HepG2 (cell line): ENCODE measurements at regions not wholly inside any gene's neighbourhood (a gene's known extent, or its start where the extent isn't known, plus 50 kb on each side); places are given as distances from the start of the nearest gene placed in this dataset.

Source experiments
- ATAC-seq: fragments of 200-7000 bp; cut with Tn5 transposase; 3 replicates; pipeline ENCODE4 v1.9.1; 2020; ENCODE audit warnings: mild to moderate bottlenecking, moderate library complexity
- BruUV-seq: library from RNA; stranded (reverse); fragments of 400-500 nt; replicated peaks from 2 replicates; lab custom pipeline; 2021; lab: Mats Ljungman, UMichigan
- CTCF ChIA-PET: fragments of 300-600 bp; formaldehyde crosslinking; extraction: SDS; loops from one replicate; lab custom pipeline; 2021; ENCODE audit warnings: low total read pairs, inconsistent platforms, low intra/inter-chr PET ratio; lab: Yijun Ruan, JAX
- POLR2A ChIA-PET: fragments of 350-600 bp; sonication (Branson Sonifier 250); formaldehyde crosslinking; loops from one replicate; lab custom pipeline; 2020; ENCODE audit warnings: antibody characterized with exemption, inconsistent platforms; lab: Yijun Ruan, JAX
- DNase-seq: peaks from one replicate; pipeline ENCODE4 v3.0.0-alpha.2; 2015; ENCODE audit warnings: low spot score
- FAIRE-seq: peaks from 3 replicates; lab custom pipeline; 2011; peaks lifted over from hg19 to GRCh38; lab: Jason Lieb, UNC
- H2AFZ ChIP-seq: one replicate; pipeline ENCODE4 v1.6.1; 2011; ENCODE audit warnings: low read length, inconsistent platforms
- H3K27ac ChIP-seq: fragments of 300-600 bp; 3 replicates; pipeline ENCODE4 v1.8.0; 2011; ENCODE audit warnings: mixed run types, mild to moderate bottlenecking, mixed read lengths, low read length, inconsistent platforms; ENCODE audit not compliant: insufficient read depth; ENCODE audit errors: extremely low read length
- H3K27me3 ChIP-seq, 2 experiments: fragments of 200-600 bp in 1 of 2; 2 replicates in 1 of 2; 3 replicates in 1 of 2; pipeline versions ENCODE4 v1.6.0 to v1.8.0; 2011; ENCODE audit warnings: low read length in 2 of 2, mild to moderate bottlenecking in 2 of 2, moderate library complexity in 2 of 2, inconsistent platforms in 1 of 2; ENCODE audit not compliant: insufficient read depth in 2 of 2, control insufficient read depth in 1 of 2
- H3K36me3 ChIP-seq, 2 experiments: fragments of 200-600 bp in 1 of 2; replicated peaks in 1 of 2; 2 replicates in 1 of 2; 3 replicates in 1 of 2; pipeline versions ENCODE4 v1.5.1 to v1.8.0; 2011; ENCODE audit warnings: low read length in 2 of 2, inconsistent platforms in 1 of 2; ENCODE audit not compliant: insufficient read depth in 2 of 2, control insufficient read depth in 1 of 2
- H3K4me1 ChIP-seq: 2 replicates; pipeline ENCODE4 v1.5.1; 2012; ENCODE audit warnings: low read length, inconsistent platforms; ENCODE audit not compliant: insufficient read depth
- H3K4me2 ChIP-seq: 2 replicates; pipeline ENCODE4 v1.6.0; 2011; ENCODE audit warnings: low read depth, low read length, inconsistent platforms
- H3K4me3 ChIP-seq, 3 experiments: fragments of 200-600 bp in 1 of 3; sonication (generic), shearing (Covaris generic) in 1 of 3; replicated peaks in 1 of 3; 2 replicates each; pipeline ENCODE4 v1.5.1; 2011 to 2016; ENCODE audit warnings: low read length in 3 of 3, inconsistent platforms in 2 of 3, low read depth in 2 of 3, mild to moderate bottlenecking in 2 of 3, control low read depth in 1 of 3, mixed read lengths in 1 of 3; ENCODE audit not compliant: insufficient read depth in 1 of 3
- H3K79me2 ChIP-seq: one replicate; pipeline ENCODE4 v1.6.1; 2011; ENCODE audit warnings: low read length, inconsistent platforms; ENCODE audit not compliant: insufficient read depth
- H3K9ac ChIP-seq: 2 replicates; pipeline ENCODE4 v1.6.0; 2011; ENCODE audit warnings: mild to moderate bottlenecking, low read depth, low read length, inconsistent platforms; ENCODE audit not compliant: insufficient read depth
- H3K9me3 ChIP-seq: 2 replicates; pipeline ENCODE4 v1.5.1; 2012; ENCODE audit warnings: mild to moderate bottlenecking, low read length
- H4K20me1 ChIP-seq: 2 replicates; pipeline ENCODE4 v1.6.0; 2011; ENCODE audit warnings: inconsistent platforms, mild to moderate bottlenecking, low read length, moderate library complexity; ENCODE audit not compliant: insufficient read depth
- AHR ChIP-seq: IDR thresholded peaks from 2 replicates; pipeline ENCODE4 v1.6.1; 2018; ENCODE audit warnings: missing genetic modification reagents, missing compliant biosample characterization
- AKAP8 ChIP-seq: sonication (generic); formaldehyde crosslinking; IDR thresholded peaks from 2 replicates; pipeline ENCODE4 v1.5.1; 2020; ENCODE audit warnings: mild to moderate bottlenecking, missing genetic modification reagents
- ATF7 ChIP-seq, 2 experiments: fragments of 450-650 bp in 1 of 2; sonication (generic) in 1 of 2; formaldehyde crosslinking in 1 of 2; IDR thresholded peaks; 2 replicates each; pipeline versions ENCODE4 v1.4.0 to v1.6.1; 2016 to 2020; ENCODE audit warnings: antibody characterized with exemption in 1 of 2, mild to moderate bottlenecking in 1 of 2, missing genetic modification reagents in 1 of 2
- CBX5 ChIP-seq: sonication (generic); formaldehyde crosslinking; IDR thresholded peaks from 2 replicates; pipeline ENCODE4 v1.4.0; 2020; ENCODE audit warnings: missing genetic modification reagents, borderline replicate concordance
- EHMT2 ChIP-seq: fragments of 200-600 bp; sonication (generic); IDR thresholded peaks from 2 replicates; pipeline ENCODE4 v1.7.0; 2017; ENCODE audit warnings: antibody characterized with exemption, low read depth, low read length, borderline replicate concordance
- RAD51 ChIP-seq: fragments of 450-650 bp; IDR thresholded peaks from 2 replicates; pipeline ENCODE4 v1.6.1; 2016; ENCODE audit warnings: borderline replicate concordance
- SYNCRIP ChIP-seq: fragments of 200-400 bp; formaldehyde crosslinking; IDR thresholded peaks from 2 replicates; pipeline ENCODE4 v1.6.1; 2018; ENCODE audit warnings: mild to moderate bottlenecking, low read depth, low read length; ENCODE audit not compliant: insufficient read depth
- ZKSCAN1 ChIP-seq: fragments of 150-350 bp; IDR thresholded peaks from 2 replicates; pipeline ENCODE4 v1.6.1; 2014; ENCODE audit warnings: low read length
- ZNF225 ChIP-seq: sonication (generic); formaldehyde crosslinking; IDR thresholded peaks from 2 replicates; pipeline ENCODE4 v1.4.0; 2020; ENCODE audit warnings: mild to moderate bottlenecking, missing genetic modification reagents
- ZNF253 ChIP-seq: sonication (generic); formaldehyde crosslinking; IDR thresholded peaks from 2 replicates; pipeline ENCODE4 v1.8.0; 2022; ENCODE audit warnings: mild to moderate bottlenecking, missing genetic modification reagents, borderline replicate concordance
- ZNF337 ChIP-seq: sonication (generic); formaldehyde crosslinking; IDR thresholded peaks from 2 replicates; pipeline ENCODE4 v1.5.1; 2020; ENCODE audit warnings: missing genetic modification reagents, low read depth, mild to moderate bottlenecking, borderline replicate concordance
- ZNF441 ChIP-seq: sonication (generic); formaldehyde crosslinking; IDR thresholded peaks from 2 replicates; pipeline ENCODE4 v1.7.0; 2021; ENCODE audit warnings: missing genetic modification reagents, borderline replicate concordance
- ZNF749 ChIP-seq: sonication (generic); formaldehyde crosslinking; IDR thresholded peaks from 2 replicates; pipeline ENCODE4 v1.8.0; 2022; ENCODE audit warnings: mild to moderate bottlenecking, missing genetic modification reagents, moderate library complexity, borderline replicate concordance
- ZNF768 ChIP-seq: sonication (generic); formaldehyde crosslinking; IDR thresholded peaks from 2 replicates; pipeline ENCODE4 v1.4.0; 2020; ENCODE audit warnings: missing genetic modification reagents
- WGBS: methylation state at CpG from one replicate; pipeline ENCODE4 v1.1.6; 2017; ENCODE audit warnings: low lambda C conversion rate; 5-methylcytosine and 5-hydroxymethylcytosine counted together
- in situ Hi-C: cut with HindIII; loops from 2 replicates; pipeline ENCODE4 v1.10.0; 2017; ENCODE audit warnings: low pct_unique_long_range_greater_than_20kb; ENCODE audit not compliant: extremely low pct_ligation_motif_present
- intact Hi-C: fragments of 100-400 bp; cut with micrococcal nuclease; formaldehyde crosslinking; loops from one replicate; pipeline ENCODE4 v1.10.0; 2022; ENCODE audit not compliant: unreplicated experiment
- TF ChIP-seq, protein P1 (sequence below): sonication (generic); formaldehyde crosslinking; IDR thresholded peaks from 2 replicates; pipeline ENCODE4 v1.4.0; 2020; ENCODE audit warnings: missing genetic modification reagents
- TF ChIP-seq, protein P2 (sequence below): sonication (generic); formaldehyde crosslinking; IDR thresholded peaks from 2 replicates; pipeline ENCODE4 v1.5.0; 2020; ENCODE audit warnings: missing genetic modification reagents

GRCh38 chr18:57898506-57899124 lies 95.5 kb upstream of the ATP8B1 start:
- Histone ChIP-seq H2AFZ (no peak overlapping the region), H3K27me3 (peaks cover 0 to 19% of the 10 kb centered on the region in 2 experiments; a peak in 3 of 5 replicates), H3K27ac (no peak overlapping the region), H3K4me1 (peaks cover 17% of the 10 kb centered on the region), H3K9ac (no peak overlapping the region), H3K36me3 (no peaks in the 10 kb centered on the region), H4K20me1 (no peaks in the 10 kb centered on the region), H3K9me3 (no peaks in the 10 kb centered on the region), H3K4me2 (no peak overlapping the region), H3K79me2 (no peaks in the 10 kb centered on the region), H3K4me3 (no peak overlapping the region)
- FAIRE-seq (no peak), ATAC-seq (no peak), DNase-seq (no peak)
- WGBS, result 43% methylated on average over 4 of the region's 4 CpGs
- in situ Hi-C loops, result loop anchor here (25.0 kb wide), 1 partner anchor 214 kb away; no protein-coding TSS in a partner anchor
- ChIA-PET CTCF (no interaction called here), POLR2A (no interaction called here)
- intact Hi-C loops, result no loop called here
- TF ChIP-seq ZNF441 (no peak), RAD51 (no peak), CBX5 (no peak), ZKSCAN1 (no peak), ZNF749 (no peak), ATF7 (IDR thresholded peaks at IDR 0.05) (no peak), ATF7 (CRISPR knock-in tag; IDR thresholded peaks at IDR 0.05) (no peak), AHR (CRISPR knock-in tag) (no peak), ZNF225 (no peak), SYNCRIP (no peak), AKAP8 (CRISPR knock-in tag) (no peak), ZNF337 (CRISPR knock-in tag) (no peak), ZNF253 (CRISPR knock-in tag) (no peak), ZNF768 (CRISPR knock-in tag) (no peak), EHMT2 (no peak)
- TF ChIP-seq, protein P1, sequence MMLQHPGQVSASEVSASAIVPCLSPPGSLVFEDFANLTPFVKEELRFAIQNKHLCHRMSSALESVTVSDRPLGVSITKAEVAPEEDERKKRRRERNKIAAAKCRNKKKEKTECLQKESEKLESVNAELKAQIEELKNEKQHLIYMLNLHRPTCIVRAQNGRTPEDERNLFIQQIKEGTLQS (CRISPR knock-in tag), result no peak
- TF ChIP-seq, protein P2, sequence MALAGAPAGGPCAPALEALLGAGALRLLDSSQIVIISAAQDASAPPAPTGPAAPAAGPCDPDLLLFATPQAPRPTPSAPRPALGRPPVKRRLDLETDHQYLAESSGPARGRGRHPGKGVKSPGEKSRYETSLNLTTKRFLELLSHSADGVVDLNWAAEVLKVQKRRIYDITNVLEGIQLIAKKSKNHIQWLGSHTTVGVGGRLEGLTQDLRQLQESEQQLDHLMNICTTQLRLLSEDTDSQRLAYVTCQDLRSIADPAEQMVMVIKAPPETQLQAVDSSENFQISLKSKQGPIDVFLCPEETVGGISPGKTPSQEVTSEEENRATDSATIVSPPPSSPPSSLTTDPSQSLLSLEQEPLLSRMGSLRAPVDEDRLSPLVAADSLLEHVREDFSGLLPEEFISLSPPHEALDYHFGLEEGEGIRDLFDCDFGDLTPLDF (CRISPR knock-in tag), result no peak
- no TSS peak for BruUV-seq
